EH (cell line): ENCODE measurements at regions not wholly inside any gene's neighbourhood (a gene's known extent, or its start where the extent isn't known, plus 50 kb on each side); places are given as distances from the start of the nearest gene placed in this dataset.

Experiments used
- DNase-seq: peaks from one replicate; pipeline ENCODE4 v3.0.0-alpha.2; 2015; ENCODE audit warnings: low read depth

GRCh38 chr4:17170131-17170530 is 271.7 kb upstream of the LDB2 start:
- DNase-seq: no peak

- no peak for DNase-seq
Measured at GRCh38 chr4:17169699-17170098, 271.3 kb upstream of the LDB2 start.

GRCh38 chr4:17168571-17168970 is 270.1 kb upstream of the LDB2 start:
- peak; percentile 82 for DNase-seq

- peak; percentile 13 for DNase-seq
Measured at GRCh38 chr4:17166954-17167353, 268.5 kb upstream of the LDB2 start.

- DNase-seq: peak; percentile 45
Measured at GRCh38 chr4:17165286-17165685, 266.8 kb upstream of the LDB2 start.

- no peak for DNase-seq
Measured at GRCh38 chr4:17164666-17165065, 266.2 kb upstream of the LDB2 start.

GRCh38 chr4:17163156-17163771 is 264.8 kb upstream of the LDB2 start:
- DNase-seq: no peak

GRCh38 chr4:17157304-17157703 is 258.9 kb upstream of the LDB2 start:
- no peak for DNase-seq

GRCh38 chr4:17155486-17155885 is 257.0 kb upstream of the LDB2 start:
- DNase-seq: peak; percentile 30

- DNase-seq: no peak
Measured at GRCh38 chr4:17153572-17153971, 255.1 kb upstream of the LDB2 start.

- DNase-seq: peak; percentile 26
Measured at GRCh38 chr4:17152941-17153540, 254.6 kb upstream of the LDB2 start.

- DNase-seq: peak; percentile 99
Measured at GRCh38 chr4:17142232-17142711, 243.8 kb upstream of the LDB2 start.

- peak; percentile 77 for DNase-seq
Measured at GRCh38 chr4:17138847-17139246, 240.4 kb upstream of the LDB2 start.

- DNase-seq: peak; percentile 7
Measured at GRCh38 chr4:17134565-17134964, 236.1 kb upstream of the LDB2 start.

GRCh38 chr4:17134100-17134499 is 235.7 kb upstream of the LDB2 start:
- no peak for DNase-seq

GRCh38 chr4:17132226-17132625 is 233.8 kb upstream of the LDB2 start:
- peak; percentile 23 for DNase-seq

GRCh38 chr4:17128268-17128667 is 229.8 kb upstream of the LDB2 start:
- DNase-seq: peak; percentile 81

- DNase-seq: peak; percentile 10
Measured at GRCh38 chr4:17126321-17126966, 228.0 kb upstream of the LDB2 start.

GRCh38 chr4:17124767-17125166 is 226.3 kb upstream of the LDB2 start:
- no peak for DNase-seq

GRCh38 chr4:17120761-17121160 is 222.3 kb upstream of the LDB2 start:
- peak; percentile 31 for DNase-seq

- DNase-seq: no peak
Measured at GRCh38 chr4:17117746-17118145, 219.3 kb upstream of the LDB2 start.

- DNase-seq: no peak
Measured at GRCh38 chr4:17115583-17115982, 217.1 kb upstream of the LDB2 start.

GRCh38 chr4:17112292-17112659 is 213.8 kb upstream of the LDB2 start:
- DNase-seq: no peak

- DNase-seq: peak; percentile 60
Measured at GRCh38 chr4:17109126-17109525, 210.7 kb upstream of the LDB2 start.
